Fibroblast of upper back skin (primary cell): ENCODE measurements at regions not wholly inside any gene's neighbourhood (a gene's known extent, or its start where the extent isn't known, plus 50 kb on each side); places are given as distances from the start of the nearest gene placed in this dataset.
"Not testable (repeated sequence)": the region's sequence is repeated elsewhere in the genome, so short reads cannot be mapped to it uniquely, and the experiment has no call there.

Experiments
- DNase-seq: peaks from one replicate; pipeline ENCODE4 v3.0.0-alpha.2; 2013

DNA sequence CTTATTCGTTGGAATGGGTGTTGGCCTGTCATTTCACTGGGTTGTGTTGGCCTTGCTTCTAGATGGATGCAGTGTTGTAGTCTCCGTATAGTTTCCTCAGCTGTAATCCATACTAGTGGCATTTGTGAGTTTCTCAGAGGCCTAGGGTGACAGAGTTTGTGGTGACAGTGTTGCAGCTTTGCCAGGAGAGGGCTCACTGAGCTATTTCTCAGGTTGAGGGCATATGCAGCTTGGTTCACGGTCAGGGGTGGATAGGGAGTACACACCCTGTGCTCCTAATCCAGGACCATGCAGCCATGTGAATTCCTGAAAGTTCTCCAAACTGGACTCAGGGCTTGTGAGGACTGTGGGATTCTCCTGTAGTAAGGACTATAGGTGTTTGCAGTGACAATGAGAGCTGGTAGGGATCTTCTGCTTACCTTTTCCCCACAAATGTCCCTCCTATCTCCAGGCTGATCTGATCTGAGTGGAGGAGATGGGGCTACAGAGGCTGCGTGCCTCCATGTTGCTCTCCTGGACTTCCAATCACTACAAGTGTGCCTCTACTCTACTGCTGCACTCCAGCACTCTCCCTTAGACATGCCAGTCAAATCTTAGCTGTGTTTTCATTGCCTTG is 229.0 kb downstream of the STK31 start:
- peak; percentile 47 for DNase-seq

DNA sequence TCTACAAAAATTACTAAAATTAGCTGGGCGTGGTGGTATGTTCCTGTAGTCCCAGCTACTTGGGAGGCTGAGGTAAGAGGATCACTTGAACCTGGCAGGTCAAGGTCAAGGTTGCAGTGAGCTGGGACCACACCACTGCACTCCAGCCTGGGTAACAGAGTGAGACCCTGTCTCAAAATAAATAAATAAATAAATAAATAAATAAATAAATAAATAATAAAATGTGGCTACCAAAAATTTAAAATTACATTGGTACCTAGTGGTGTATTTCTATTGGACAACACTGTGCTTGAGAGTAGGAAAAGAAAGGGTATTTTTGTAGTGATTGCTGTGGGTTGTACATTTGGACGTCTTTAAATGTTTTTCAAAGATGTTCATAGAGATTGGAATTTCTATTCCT is 229.7 kb downstream of the STK31 start:
- DNase-seq, result not testable (repeated sequence)

DNA sequence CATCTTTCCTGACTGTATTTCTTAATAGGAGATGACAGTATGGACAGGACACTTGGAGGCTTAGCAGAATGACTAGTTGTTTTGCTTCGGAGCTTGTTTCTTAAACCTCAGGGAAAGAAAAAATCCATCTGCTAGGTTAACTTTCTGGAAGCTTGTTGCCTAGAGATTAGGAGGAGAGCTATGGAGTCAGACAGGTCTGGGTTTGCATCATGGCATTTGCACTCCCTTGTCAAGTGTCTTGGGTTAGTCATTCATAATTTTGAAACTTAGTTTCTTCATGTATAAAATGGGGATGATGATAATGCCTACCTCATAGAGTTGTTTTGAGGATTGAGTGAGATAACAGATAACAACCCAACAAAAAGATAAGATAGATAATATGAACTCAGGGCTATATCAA is 231.5 kb downstream of the STK31 start:
- no peak for DNase-seq

DNA sequence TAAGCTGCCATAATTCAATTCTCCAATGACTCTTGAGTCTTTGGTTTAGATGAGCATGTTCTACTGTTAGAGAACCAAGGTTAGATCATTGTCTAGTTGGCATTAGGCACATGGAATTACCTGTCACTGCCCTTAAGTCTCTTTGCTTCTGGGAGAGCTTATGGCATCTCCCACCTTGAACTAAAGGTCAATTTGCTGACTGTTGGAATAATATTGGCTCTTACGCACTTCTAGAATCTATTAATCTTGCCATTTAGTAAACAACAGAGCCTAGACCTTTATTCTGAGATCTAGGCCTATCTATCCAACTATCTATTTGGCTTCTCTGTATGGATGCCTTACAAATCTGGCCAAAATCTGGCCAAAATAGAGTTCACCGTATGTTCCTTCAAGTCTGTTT is 232.0 kb downstream of the STK31 start:
- no peak for DNase-seq

DNA sequence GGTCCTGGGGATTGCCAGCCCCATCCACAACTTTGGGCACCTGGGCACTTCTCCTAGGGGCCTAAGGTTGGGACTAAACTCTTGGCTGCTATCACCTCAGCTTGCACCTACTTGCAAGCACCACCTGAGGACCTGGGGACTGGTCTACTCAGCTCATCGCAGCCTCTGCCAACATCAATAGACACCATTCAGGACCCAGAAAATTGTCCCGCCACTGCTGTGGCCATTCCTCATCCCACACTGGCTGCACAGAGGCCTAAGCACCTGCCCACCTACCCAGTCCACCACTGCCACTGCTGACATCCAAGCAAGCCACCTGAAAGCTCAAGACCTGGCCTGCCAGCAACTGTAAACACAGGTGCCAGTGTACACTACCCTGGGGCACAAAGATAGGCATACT is 234.1 kb downstream of the STK31 start:
- DNase-seq, result no peak

DNA sequence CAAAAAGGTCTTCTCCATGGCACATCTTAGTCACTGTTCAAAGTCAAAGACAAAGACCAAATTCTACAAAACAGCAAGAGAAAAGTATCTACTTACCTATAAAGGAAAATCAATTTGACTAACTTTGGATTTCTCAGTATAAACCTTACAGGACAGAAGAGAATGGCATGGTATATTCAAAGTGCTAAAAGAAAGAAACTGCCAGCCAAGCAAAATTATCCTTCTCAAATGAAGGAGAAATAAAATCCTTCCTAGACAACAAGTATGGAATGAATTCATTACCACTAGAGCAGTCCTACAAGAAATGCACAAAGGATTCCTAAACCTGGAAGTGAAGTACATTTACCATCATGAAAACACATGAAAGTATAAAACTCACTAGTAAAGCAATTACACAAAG is 235.5 kb downstream of the STK31 start:
- DNase-seq, result no peak

DNA sequence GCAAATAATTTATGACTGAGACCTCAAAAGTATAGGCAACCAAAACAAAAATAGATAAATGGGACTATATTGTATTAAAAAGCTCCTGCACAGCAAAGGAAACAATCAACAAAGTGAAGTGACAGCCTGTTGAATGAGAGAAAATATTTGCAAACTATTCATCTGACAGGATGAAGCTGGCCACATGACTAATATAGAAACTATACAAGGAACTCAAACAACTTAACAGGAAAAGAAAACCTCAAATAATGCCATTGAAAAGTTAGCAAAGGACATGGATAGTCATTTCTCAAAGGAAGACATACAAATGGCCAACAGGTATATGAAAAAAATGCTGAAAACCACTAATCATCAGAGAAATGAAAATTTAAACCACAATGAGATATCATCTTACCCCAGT is 245.1 kb downstream of the STK31 start:
- DNase-seq, result peak; percentile 35

DNA sequence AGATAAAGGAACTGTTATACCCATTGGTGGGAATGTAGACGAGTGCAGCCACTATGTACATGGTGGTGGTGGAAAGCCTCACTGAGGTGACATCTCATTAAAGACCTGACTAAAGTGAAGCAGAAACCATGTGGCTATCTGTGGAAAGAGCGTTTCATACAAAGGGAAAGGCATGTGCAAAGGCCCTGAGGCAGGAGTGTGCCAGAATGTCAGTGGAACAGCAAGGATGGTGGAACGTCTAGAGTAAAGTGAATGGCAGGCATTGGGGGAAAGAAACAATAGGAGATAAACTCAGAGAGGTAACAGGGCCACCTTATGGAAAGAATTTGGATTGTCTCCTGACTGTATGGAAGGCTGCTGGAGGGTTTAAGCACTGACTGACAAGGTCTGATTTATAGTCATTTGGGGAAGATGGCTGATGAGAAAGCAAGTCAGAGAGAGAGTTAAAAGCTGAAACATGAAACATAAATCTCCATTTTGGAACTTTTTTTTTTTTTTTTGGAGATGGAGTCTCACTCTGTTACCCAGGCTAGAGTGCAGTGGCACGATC is 245.7 kb downstream of the STK31 start:
- DNase-seq, result no peak

GRCh38 chr7:23956772-23957576 is 247.0 kb downstream of the STK31 start:
- no peak for DNase-seq

- DNase-seq, result no peak
Observed at GRCh38 chr7:23959821-23960220, 249.8 kb downstream of the STK31 start.

GRCh38 chr7:23960361-23960760 is 250.3 kb downstream of the STK31 start:
- no peak for DNase-seq

- DNase-seq, result no peak
Observed at GRCh38 chr7:23963461-23964165, 253.6 kb downstream of the STK31 start.

DNA sequence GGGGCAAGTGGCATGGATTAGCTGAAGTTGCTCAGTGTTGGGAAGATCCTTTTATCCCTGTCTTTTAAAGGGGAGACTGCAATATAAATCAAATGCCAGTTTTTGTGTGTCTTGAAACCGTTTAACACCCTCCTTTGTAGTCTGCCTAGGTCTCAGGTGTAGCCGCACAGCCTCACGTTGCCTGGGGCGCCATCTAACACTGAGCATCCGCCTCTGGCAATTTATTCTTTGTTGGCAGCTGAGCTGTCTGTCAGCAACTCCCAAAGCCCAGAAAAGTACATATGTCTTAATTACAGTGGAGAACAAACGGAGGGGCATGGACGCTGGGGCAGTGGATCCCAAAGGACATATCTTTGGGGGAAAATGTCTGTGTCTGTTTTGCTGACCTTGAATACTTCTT is 254.7 kb downstream of the STK31 start:
- no peak for DNase-seq

GRCh38 chr7:23965296-23965695 is 255.3 kb downstream of the STK31 start:
- no peak for DNase-seq

DNA sequence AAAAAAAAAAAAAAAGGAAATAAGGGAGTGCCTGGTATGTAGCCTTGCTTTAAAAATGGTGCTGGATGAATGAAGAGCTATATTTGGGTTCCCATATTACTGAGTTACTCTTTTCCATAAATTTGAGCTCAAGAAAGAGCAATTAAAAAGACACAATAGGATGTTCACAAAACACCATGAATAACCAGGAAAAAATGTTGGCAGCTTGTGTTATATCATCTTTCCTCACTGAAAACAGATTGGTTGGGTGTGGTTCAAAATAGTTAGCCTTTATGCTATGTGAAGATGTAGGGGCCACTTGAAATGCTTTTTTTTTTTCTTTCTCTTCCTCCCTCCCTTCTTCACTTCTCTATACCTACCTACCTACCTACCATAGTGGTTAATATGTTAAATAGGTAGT is 256.9 kb downstream of the STK31 start:
- DNase-seq, result no peak

GRCh38 chr7:23967949-23968599 is 258.1 kb downstream of the STK31 start:
- DNase-seq, result no peak

DNA sequence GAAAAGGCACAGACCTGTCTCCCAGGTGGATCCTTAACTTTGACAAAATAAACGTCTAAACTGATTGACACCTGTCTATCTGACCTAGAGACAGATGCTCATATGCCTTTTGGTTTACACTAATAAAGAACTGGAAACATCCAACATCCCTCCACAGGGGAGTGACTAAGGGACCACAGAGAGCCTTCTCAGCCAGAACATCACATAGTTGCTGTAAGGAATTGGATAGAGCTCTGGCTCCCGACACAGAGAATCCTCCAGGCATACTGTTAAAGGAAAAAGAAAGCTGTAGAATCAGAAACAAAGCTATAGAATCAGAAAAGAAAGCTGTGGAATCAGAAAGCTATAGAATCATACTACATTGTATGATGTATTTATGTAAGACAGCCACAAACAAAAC is 258.8 kb downstream of the STK31 start:
- no peak for DNase-seq

DNA sequence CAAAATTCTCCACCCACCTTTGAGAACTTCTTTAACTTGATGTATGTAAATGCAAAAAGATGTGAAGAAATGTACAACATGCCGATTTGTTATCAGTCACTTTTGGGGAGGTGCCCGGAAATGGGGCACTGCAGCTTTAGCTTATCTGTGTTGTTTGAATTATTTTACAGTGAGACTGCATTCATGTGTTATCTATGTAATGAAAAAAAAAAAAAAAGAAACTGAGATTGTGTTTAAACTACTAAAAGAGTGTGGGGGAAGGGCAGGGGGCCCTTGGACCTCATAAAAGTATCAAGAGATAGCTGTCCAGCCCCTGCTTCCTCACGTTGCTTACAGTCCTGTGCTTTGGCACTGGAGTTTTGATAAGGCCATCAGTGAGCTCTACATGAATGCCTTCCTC is 259.4 kb downstream of the STK31 start:
- no peak for DNase-seq

DNA sequence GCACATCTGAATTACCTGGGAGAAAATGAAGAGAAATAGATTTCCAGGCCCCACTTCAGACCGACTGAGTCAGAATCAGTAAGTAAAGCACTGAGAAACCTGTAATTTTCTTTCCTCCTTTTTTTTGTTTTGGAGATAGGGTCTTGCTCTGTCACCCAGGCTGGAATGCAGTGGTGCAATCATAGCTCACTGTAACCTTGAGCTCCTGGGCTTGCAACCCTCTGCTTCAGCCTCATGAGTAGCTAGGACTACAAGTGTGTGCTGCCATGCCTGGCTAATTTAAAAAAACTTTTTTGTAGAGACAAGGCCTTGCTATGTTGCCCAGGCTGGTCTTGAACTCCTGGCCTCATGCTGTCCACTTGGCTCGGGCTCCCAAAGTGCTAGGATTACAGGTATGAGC is 260.2 kb downstream of the STK31 start:
- DNase-seq, result no peak

DNA sequence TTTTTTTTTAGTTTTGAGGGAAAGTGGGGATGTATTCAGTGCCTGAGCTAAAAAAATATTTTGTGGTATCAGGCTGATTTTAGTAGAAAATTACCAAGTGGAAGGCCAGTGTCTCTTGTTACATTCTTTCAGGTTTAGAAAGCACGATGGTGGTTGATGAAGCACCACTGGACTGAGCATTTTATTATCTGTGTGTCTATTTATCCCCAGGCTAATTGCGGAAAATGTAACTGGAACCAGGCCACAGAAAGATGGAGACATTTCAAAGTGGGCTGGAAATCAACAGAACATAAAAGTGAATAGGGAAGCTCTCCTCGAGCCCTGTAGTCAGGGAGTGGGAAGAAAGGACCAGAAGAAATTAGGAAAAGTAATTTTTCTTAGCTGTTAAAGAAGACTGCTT is 261.0 kb downstream of the STK31 start:
- no peak for DNase-seq

- DNase-seq, result no peak
Observed at GRCh38 chr7:23972057-23972456, 262.0 kb downstream of the STK31 start.

DNA sequence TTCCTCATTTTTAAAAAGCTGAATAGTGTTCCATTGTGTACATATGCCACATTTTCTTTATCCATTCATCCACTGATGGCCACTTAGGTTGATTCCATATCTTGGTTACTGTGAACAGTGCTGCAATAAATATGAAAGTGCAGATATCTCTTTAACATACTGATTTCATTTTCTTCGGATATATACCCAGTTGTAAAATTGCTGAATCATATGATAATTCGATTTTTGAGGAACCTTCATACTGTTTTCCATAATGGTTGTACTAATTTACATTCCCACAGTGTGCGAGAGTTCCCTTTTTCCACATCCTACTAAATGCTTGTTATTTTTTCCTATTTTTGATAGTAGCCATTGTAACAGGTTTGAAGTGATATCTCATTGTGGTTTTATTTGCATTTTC is 263.2 kb downstream of the STK31 start:
- DNase-seq, result no peak

GRCh38 chr7:23980081-23980480 is 270.1 kb downstream of the STK31 start:
- no peak for DNase-seq
